NCI-H2196 (cell line): ENCODE measurements at regions not wholly inside any gene's neighbourhood (a gene's known extent, or its start where the extent isn't known, plus 50 kb on each side); places are given as distances from the start of the nearest gene placed in this dataset.
"Not testable (repeated sequence)": the region's sequence is repeated elsewhere in the genome, so short reads cannot be mapped to it uniquely, and the experiment has no call there.

Source experiments
- DNase-seq: peaks from one replicate; lab custom pipeline; 2025; ENCODE audit not compliant: unreplicated experiment; lab: John Stamatoyannopoulos, UW

DNA sequence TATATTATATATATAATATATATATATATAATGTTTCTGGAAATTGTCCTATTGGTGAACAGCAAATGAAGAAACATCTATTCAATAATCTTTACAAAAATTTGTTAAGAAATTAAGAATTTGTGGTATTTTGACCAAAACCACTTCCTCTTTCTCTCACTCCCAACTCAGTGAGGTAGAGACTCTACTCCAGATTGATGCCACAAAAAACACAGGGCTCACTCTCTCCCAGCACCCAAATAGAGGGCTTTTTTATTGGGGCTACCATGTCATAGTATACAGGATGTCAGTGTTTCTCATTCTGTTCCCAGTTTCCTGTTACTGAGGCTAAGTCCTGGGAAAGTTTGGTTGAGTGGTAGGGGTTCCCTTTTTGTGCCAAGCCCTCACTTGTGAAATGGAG is 1155.4 kb downstream of the BCL11A start:
- no peak for DNase-seq

DNA sequence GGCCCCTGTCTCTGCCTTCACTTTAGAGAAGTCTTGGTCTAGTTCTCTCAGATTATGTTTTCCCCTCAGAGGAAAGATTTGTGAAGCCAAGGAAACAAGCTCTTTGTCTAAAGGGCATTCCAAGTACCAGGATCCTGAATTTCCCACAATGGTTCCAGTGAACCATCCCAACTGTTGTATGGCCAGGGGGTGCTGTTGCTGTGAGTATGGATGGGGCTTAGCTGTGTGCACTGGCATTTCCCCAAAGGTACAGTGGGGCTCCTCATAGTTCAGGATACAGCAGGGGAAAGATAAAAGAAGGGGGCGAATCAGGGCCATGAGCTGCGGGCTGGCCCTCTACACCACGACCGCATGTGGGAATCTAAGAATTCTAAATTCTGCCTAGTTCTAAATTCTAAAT is 1154.0 kb upstream of the FANCL start:
- DNase-seq = no peak

DNA sequence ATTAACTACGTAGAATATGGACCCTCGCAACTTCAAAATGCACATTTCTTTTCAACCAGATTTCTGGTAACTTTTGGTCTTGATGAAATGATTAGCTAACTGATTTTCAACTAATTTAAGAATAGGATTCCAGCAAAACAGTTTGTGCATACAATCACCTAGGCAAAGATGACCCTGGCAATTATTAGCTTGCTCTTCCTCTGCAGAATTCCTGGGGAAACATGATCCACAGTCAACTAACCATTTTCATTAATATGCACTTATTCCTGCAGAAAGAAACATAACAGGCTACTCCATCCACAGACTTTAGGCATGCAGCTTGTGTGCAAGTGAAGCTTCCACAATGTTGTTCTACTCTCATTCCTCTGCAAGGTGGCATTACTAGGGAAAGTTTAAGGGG is 1150.8 kb upstream of the FANCL start:
- DNase-seq = no peak

DNA sequence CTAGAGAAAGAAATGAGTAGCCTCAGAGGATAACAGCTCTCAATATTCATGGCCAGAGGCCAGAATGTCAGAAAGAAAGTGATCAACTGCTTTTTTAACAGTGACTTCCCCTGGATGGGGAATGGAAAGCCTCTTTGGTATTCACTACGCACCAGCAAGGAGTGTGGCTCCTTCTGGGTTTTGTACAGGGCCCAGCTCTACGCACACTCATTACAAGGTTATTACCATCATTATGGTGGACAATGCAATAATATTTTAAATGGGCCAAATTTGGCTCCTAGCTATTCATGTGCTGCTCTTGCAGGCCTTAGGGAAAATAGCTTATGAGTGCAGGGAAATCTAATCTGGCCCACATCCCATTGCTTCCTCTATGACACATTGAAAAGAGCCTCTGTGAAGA is 1149.5 kb upstream of the FANCL start:
- no peak for DNase-seq

DNA sequence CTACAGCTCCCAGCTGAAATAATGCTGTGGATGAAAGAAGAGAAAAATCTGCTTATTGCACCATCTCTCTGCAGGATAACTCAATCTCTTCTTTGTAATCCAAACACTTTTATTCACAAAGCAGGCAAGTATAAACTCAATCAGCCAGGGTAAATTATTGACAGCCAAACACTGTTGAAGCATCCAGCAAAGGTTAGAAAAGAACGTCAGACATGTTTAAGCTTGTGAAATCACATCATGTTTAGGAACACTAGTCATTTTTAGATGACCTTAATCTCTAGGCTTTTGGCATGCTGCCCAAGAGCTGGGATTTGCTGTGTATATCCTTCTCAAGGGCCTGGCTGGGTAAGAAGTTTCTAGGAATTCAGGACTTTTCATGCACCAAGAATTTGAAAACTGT is 1148.1 kb upstream of the FANCL start:
- no peak for DNase-seq

DNA sequence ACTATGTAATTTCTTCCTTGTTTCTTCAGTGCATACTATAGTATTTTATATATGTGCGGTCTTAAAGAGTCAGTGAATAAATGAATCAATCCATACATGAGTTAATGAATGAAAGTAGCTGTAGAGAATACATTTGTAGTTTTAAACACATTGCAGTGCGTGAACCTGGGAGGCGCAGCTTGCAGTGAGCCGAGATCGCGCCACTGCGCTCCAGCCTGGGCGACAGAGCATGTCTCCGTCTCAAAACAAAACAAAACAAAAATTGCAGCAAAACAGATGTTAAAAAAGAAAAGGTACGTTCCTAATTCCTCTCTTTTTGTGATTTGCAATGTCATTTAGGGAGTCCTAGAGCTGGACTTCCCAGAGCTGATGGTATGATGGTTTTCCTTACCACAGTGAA is 1144.8 kb upstream of the FANCL start:
- DNase-seq = no peak

DNA sequence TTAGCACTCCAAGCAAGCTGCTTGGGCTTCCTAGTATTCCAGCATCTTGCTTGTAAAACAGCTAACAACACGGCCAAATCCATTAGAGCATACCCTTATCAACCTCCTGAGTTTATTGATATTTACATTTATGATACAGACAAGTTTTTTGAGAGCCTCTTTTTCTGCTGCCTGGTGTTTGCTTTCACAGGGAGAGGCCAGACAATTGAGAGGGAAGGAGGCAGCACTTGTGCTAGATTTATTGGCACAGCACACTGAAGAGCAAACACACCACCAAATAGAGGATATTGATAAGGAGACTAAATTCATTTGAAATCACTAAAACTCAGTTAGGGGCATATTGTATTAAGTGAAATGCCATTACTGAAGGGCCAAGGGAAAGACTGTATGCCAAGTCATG is 1142.3 kb upstream of the FANCL start:
- DNase-seq = peak; percentile 0

DNA sequence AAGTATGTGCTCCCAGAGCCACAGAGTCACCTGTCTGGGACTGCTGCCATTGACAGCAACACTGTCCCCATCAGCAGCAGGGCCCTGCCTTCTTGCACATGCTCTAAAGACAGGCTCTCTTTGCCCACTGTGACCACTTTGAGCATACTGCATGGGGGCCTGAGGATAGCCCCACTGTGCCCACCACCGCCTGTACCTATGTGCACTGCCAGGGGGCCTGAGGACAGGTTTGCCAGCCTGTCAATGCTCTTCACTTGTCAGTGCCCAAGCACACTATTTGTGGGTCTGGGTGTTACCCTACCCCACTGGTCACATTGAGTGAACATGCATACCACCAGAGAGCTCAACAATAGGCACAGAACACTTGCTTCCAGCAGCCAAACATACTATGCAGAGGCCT is 1137.0 kb upstream of the FANCL start:
- no peak for DNase-seq

DNA sequence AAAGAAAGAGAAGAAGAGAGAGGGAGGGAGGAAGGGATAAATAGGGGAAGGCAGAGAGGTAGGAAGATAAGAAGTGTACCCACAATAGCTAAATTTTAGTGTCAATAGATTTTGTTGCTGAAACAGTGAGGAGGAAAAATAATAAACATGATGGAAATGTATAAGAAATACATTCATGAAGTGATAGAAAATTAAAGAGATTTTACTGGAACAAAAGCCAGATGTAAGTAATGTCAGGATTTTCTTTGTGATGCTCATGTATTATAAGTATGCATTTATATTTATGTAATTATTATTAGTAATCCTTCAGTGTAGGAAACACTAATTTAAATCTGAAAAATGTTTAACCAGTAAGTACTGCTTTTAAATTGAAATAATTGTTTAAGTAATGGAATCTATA is 1125.2 kb upstream of the FANCL start:
- DNase-seq = no peak

DNA sequence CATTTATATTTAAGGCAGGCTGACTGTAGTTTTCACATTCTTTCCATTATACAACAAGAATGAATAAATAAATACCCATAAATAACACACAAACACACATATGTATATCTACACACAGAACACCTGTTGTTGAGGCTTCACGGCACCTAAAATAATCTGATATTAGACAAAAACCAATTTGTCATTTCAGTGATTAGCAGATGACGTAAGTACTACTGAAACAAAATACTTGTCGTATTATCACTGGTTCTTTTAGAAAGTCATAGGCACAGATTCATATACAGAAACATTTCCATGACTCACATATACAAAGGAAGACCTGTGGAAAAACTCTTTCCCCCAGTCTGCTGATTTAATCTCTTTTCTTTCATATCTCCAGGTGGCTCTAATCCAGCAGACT is 1113.4 kb upstream of the FANCL start:
- DNase-seq = no peak

DNA sequence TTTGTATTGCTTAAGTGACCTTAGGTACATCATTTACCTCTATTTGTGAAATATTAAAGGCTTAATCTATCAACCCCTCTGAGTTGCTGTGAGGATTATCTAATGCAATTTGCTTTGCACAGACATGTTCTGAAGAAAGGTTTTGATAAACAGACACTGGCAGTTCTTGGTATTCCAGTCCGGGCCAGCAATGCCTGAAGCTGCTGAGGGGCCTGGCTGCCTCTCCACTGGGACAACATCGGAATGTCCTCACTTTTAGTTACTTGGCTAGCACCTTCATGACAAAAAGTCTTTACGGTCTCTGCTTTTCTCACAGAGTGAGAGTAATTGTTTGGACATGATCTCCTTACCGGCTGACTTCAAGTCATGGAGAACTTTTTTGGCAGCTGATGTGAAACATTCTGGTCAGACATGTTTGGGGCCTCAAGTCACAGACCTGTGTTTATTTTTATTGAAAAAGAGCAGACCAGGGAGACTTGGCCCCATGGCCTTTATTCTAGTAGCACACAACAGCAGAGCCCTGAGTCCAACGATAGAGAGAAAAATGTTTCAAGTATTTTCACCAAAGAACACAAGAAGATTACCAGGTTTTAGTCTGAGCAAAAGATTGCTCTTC is 1112.3 kb upstream of the FANCL start:
- DNase-seq = no peak

DNA sequence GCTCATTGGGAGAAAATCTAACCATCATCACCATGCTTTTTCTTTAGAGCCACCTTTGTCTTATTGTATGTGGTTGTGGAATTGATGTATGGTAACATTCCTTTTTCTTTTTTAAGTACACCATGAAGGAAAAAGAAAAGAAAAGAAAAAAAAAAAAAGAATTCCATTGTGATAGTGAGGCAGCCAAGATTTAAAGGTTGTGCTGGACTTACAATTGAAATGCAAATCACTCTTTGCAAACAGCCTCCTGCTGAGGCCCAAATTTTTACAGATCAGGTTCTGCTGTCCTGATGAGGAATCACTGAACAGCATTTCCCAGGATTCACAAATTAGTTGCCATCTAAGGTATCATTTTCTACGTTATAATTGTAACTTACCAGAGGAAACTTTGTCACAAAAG is 1101.0 kb upstream of the FANCL start:
- DNase-seq = no peak

DNA sequence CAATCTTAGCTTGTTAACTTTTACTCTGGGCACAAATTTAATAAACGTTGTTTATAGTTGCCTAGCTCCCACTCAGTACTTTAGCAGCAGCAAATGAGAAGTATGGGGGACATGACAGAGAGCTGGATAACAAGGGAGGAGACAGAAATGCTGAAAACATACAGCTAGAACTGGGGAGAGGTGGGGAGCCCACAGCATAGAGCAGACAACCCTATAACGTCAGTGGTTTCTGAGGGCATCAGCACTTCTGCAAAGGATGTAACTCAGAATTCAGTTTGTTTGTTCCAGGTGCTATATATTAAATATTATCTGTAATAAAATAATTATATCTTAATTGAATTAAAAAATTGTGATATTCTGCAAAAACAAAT is 1098.7 kb upstream of the FANCL start:
- no peak for DNase-seq

DNA sequence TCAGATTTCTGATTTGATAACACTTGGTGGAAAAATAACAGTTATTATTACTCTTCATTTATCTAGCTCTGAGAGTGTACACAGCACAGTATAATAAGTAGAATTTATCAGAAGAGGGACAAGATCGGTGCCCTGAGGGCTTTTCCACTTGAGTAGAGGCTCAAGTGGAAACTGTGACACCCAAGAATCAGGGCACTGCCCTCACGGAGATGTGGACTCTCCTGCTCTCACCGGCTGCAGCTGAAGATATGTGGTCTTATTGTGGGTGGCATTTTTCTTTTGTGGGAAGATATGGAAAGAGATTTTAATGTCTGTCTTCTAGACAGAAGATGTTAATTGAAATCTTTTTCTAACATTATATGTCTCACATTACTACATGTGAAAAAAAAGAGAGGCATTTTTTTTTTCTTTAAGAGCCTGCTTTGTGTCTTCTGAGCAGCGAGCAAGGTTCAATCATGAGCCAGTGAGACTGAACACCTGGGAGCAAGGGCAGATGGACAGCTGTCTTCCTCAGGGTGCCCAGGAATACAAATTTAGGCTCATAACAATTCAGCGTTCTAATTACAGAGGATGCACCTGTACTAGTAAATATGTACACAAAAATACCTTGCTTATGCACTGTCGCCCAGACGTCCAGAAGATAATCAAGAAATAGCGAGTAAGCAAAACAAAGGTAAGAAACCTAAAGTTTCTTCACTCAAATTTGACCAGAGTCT is 1098.2 kb upstream of the FANCL start:
- DNase-seq = no peak

DNA sequence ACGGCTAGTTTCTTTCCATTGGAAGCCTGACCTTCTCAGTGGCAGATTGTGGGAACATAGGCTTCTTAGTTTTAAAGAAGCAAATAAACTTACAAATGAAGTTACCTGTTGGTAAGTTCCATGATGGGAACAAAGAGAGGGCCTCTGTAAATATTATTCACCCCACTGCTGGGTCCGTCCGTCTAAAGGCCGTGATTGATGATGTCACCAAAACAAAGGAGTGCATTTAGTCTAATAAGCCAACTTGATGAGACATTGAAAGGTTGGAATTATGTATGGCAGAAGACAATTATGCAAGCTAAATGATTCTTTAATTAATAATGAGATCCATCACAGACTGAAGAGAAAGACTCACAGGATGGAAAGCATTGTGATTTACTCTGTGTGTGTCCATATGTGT is 1091.9 kb upstream of the FANCL start:
- DNase-seq = no peak

DNA sequence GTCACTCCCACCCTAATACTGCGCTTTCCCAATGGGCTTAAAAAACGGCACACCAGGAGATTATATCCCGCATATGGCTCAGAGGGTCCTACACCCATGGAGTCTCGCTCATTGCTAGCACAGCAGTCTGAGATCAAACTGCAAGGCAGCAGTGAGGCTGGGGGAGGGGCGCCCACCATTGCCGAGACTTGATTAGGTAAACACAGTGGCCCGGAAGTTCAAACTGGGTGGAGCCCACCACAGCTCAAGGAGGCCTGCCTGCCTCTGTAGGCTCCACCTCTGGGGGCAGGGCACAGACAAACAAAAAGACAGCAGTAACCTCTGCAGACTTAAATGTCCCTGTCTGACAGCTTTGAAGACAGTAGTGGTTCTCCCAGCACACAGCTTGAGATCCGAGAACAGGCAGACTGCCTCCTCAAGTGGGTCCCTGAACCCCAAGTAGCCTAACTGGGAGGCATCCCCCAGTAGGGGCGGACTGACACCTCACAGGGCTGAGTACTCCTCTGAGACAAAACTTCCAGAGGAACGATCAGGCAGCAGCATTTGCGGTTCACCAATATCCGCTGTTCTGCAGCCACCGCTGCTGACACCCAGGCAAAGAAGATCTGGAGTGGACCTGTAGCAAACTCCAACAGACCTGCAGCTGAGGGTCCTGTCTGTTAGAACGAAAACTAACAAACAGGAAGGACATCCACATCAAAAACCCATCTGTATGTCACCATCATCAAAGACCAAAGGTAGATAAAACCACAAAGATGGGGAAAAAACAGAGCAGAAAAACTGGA is 1085.6 kb upstream of the FANCL start:
- not testable (repeated sequence) for DNase-seq

DNA sequence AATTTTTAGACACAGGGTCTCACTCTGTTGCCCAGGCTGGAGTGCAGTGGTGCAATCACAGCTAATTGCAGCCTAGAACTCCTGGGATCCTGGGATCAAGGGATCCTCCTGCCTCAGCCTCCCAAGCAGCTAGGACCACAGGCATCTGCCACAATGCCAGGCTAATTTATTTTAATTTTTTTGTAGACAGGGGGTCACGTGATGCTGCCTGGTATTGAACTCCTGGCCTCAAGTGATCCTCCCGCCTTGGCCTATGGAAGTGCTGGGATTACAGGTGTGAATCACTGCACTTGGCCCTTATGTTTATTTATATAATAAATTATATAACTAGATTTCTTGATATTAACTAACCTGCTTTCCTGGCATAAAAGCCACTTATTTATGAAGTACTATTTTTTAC is 1081.7 kb upstream of the FANCL start:
- DNase-seq = no peak

DNA sequence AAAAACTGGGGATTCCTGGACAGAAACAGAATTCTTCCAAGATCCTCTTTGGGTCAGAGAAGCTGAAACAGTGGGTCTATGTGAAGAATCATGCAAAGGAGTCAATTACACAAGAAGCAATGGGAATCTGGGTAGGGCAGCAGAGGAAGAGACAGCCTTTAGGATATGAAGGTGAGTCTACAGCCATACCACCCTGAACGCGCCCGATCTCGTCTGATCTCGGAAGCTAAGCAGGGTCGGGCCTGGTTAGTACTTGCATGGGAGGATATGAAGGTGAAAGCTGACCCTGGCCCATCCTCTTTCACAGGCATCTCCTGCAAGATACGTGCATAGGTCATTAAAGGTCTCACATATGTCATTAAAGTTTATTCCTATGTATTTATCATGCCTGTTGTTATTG is 1080.9 kb upstream of the FANCL start:
- DNase-seq = no peak

DNA sequence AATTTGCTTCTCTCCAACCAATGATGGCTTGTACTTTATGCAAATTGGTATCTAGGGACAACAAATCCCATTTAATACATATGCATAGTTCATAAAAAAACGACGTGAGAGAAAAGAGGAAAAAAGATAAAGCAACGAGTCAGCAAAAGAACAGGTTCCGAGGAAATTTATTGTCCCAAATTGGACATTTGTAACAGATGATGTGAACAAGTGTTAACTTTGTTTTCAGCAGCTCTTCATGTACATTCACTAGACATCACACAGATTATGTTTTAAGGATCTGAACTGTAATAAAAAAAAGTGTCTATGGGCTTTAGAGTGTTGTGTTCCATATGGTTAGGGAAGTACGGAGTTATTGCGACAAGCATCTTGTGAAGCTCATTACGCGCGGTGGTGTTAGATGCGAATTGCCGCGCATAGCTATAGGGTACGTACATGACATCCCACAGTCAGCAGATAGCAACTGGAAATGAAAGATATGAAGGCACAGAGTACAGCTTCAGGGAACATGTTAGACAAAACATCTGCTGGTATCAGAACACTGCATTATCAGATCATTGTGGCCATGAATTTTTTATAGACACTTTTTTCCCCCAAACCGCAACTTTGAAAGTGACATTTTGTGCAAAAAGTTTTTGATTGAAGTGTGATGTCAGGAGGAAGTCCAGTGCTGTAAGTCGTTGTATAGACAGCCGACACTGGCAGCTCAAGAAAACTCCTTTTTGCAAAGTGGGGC is 1073.1 kb upstream of the FANCL start:
- DNase-seq = no peak

DNA sequence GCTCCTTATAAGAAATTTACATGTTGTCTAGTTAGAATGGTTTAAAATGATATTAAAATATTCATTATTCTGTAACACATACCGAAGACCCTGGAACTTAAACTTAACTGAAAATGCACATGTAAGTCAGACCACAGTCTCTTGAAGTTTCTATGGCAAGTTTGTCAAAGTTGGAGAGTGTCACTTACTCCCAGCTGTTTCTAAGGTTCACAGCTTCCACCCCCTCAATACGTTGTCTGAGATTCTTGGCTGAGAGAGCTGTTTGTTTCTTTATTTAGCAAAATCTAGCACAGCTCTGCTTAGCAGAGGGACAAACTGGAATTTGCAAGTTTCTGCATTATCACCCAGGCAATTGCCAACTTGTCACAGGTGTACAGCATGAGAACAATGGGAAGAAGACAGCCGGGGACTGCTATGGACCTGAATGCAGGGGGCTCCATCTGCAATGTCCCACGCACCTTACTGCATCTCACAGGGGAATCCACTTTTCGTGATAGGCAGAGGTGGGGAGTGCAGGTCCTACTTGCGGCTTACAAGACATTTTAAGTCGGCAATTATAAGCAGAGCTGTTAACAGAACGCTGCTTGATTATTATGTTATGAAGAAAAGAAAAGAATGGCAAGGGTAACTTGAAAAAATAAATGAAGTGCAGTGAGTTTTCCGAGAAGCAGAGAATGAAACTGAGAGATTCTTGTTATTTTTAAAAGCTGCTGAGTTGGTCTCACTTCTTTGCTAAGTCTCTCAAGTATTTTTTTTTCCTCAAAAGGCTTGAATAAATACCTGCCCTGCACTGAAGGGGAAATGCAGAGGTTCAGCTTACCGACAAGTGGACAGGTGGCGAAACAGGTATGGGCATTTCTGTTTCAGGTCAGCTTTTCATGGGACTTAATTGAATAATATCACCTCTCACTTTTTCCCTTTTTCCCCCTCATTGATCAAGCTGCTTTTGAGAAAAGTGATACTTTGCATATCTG is 1072.1 kb upstream of the FANCL start:
- no peak for DNase-seq

DNA sequence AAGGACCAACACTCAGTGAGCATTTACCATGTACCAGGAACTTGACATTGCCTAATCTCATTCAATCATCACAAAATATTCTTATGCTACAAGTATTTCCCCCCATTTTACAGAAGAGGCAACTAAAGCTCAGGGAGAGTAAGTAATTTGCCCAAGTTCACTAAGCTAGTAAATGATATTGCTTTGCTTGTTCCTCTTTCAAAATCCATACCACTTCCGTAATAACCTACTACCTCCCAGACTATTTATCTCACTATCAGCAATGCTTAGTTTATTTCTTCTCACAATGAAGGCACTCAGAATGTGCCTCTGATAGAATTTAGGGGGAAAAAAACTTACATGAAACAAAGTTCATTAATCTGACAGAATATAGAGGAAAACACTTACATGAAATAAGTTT is 1070.9 kb upstream of the FANCL start:
- DNase-seq = no peak
